ENCODE measurements at regions not wholly inside any gene's neighbourhood (a gene's known extent, or its start where the extent isn't known, plus 50 kb on each side); places are given as distances from the start of the nearest gene placed in this dataset.

- TF ChIP-seq POLR2AphosphoS5 (IDR thresholded peaks at IDR 0.05), result no peak
- no peak for TF ChIP-seq CTCF (IDR thresholded peaks at IDR 0.05 in 8 of 11, conservative IDR thresholded peaks at IDR 0.05 in 3 of 11)
Observed at GRCh38 chr1:242827538-242827937, 303.0 kb upstream of the PLD5 start.

Measured in spleen (tissue), 7 donors.